ENCODE measurements at regions not wholly inside any gene's neighbourhood (a gene's known extent, or its start where the extent isn't known, plus 50 kb on each side); places are given as distances from the start of the nearest gene placed in this dataset.

DNA sequence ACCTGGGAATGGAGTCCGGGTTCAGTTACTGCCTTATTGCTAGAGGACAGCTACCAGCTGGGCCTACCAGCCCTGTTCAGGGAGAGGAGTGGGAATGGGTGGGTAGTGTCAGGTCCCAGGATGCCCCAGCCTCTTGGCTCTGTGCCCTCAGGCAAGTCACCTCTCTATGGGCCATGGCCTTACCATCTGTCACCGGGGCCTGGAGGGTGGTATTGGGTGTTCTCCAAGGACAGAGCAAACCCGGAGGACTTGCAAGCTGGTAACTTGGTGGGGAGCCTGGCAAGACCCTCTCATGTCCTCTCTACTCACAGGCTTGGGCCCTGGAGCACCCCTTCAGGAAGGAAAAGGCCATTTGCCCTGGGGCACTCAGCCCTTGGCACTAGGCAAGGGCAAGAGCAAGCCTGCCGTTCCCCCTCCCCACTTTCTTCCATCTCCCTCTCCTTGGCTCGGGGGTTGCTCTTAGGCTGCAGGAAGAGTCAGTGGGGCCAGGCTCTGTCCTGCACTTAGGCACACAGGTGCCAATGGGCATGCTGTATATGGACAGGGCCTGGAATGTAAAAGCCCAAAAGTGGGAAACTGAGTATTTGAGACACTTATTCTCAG lies 170.0 kb upstream of the ZNF267 start:
- Histone ChIP-seq H3K27ac (no peak overlapping the region), H3K4me3 (no peak overlapping the region), H3K36me3 (peaks cover 54% of the 10 kb centered on the region), H3K4me1 (peaks cover 15% of the 10 kb centered on the region), H3K27me3 (ENCODE audit: low read depth) (no peaks in the 10 kb centered on the region), H3K9me3 (no peaks in the 10 kb centered on the region)
- ATAC-seq (no peak), DNase-seq (no peak)
- TF ChIP-seq, protein P1, sequence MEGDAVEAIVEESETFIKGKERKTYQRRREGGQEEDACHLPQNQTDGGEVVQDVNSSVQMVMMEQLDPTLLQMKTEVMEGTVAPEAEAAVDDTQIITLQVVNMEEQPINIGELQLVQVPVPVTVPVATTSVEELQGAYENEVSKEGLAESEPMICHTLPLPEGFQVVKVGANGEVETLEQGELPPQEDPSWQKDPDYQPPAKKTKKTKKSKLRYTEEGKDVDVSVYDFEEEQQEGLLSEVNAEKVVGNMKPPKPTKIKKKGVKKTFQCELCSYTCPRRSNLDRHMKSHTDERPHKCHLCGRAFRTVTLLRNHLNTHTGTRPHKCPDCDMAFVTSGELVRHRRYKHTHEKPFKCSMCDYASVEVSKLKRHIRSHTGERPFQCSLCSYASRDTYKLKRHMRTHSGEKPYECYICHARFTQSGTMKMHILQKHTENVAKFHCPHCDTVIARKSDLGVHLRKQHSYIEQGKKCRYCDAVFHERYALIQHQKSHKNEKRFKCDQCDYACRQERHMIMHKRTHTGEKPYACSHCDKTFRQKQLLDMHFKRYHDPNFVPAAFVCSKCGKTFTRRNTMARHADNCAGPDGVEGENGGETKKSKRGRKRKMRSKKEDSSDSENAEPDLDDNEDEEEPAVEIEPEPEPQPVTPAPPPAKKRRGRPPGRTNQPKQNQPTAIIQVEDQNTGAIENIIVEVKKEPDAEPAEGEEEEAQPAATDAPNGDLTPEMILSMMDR (IDR thresholded peaks at IDR 0.05) = no peak
- intact Hi-C loops (cut with DNase I) = no loop called here

DNA sequence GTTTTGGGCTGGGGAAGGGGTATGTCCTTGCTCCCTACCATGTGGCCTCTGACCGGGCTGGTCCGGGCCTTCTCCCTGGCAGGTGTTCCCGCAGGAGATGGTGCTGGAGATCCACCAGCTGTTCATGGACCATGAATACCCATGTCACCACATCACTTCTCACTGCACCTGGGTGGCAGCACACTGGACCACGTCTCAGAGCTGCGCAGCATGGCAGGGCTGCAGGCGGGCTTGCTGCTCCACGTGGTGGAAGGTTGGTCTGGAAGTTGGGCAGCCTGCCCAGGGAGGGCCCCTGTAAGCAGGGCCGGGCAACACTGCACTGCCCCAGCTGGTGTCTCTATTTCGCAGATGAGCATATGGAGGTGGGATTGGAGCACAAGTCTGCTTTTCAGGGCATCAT lies 169.5 kb upstream of the ZNF267 start:
- Histone ChIP-seq H3K27me3 (ENCODE audit: low read depth) (no peaks in the 10 kb centered on the region), H3K9me3 (no peaks in the 10 kb centered on the region), H3K27ac (no peak overlapping the region), H3K4me1 (peaks cover 15% of the 10 kb centered on the region), H3K4me3 (no peak overlapping the region), H3K36me3 (peaks cover 57% of the 10 kb centered on the region)
- DNase-seq (no peak), ATAC-seq (no peak)
- TF ChIP-seq, protein P1 (IDR thresholded peaks at IDR 0.05) = no peak
- intact Hi-C loops (cut with DNase I) = no loop called here

DNA sequence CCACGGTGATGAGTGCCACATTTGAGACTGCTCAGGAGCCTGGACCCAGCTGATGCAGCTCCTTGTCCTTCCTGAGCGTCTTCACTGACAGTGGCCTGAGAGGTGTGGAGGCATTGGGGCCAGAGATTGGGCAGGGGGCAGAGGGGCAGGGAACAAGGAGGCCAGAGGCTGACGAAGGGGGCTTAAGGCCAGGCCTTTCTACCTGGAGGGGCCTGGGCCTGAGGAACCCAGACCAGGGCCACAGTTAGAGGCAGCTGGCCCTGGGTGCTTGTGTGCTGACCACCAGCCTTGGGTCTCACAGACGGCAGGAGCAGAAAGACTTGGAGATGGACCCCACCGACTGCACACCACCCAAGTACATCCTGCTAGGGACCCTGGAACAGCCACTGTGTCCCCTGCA lies 168.2 kb upstream of the ZNF267 start:
- DNase-seq (no peak), ATAC-seq (no peak)
- Histone ChIP-seq H3K27me3 (ENCODE audit: low read depth) (no peaks in the 10 kb centered on the region), H3K27ac (no peak overlapping the region), H3K4me1 (peaks cover 10% of the 10 kb centered on the region), H3K9me3 (no peaks in the 10 kb centered on the region), H3K4me3 (no peak overlapping the region), H3K36me3 (peaks cover 58% of the 10 kb centered on the region)
- TF ChIP-seq, protein P1 (IDR thresholded peaks at IDR 0.05) = no peak
- intact Hi-C loops (cut with DNase I) = no loop called here

DNA sequence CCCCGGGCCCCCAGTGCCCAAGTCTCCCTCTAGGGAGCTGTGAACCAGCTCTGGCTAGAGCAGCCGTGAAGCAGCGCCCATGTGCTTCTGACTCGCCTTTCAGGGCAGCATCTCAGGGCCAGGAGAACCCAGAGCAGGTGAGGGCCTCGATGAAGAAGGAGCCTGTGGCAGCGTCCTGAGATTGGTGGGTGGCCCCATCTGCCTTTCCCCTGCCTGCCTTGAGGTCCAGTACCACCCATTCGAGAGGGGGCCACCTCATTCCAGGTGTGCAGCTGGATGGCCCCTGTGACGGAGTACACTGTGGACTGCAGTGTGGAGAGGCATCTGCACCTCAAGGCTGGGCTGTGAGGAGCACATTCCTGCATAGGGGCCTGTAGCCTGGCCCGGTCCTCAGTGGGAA lies 167.3 kb upstream of the ZNF267 start:
- no peaks in the 10 kb centered on the region for H3K9me3 ChIP-seq
- no peaks in the 10 kb centered on the region for H3K27me3 ChIP-seq (ENCODE audit: low read depth)
- H3K4me1 ChIP-seq = peaks cover 6% of the 10 kb centered on the region
- H3K27ac ChIP-seq = no peak overlapping the region
- peaks cover 58% of the 10 kb centered on the region for H3K36me3 ChIP-seq
- H3K4me3 ChIP-seq = no peak overlapping the region
- intact Hi-C loops (cut with DNase I) = no loop called here
- DNase-seq = no peak
- TF ChIP-seq, protein P1 (IDR thresholded peaks at IDR 0.05) = no peak
- ATAC-seq = no peak

DNA sequence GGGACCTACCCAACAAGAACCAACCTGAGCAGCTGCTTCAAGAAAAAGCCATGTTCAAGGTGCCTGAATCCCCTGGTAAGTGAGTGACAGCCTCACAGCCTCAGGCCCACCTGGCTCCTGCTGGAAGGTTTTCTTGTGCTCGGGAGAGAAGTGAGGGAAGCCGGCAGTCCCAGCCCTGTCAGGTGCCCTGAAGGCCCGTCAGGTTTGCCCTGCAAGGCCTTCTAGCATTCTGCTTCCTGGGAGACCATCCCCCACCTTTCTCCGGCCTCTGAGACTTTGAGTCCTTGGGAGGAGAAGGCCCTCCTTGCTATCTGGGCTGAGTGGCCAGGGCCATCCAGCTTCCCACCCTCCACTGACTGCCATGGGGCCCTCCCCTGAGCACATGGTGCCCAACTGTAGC lies 166.7 kb upstream of the ZNF267 start:
- H3K36me3 ChIP-seq = peaks cover 58% of the 10 kb centered on the region
- intact Hi-C loops (cut with DNase I) = no loop called here

More for the DNA sequence above, 166.7 kb upstream of the ZNF267 start:
- Histone ChIP-seq H3K27ac (no peak overlapping the region), H3K9me3 (no peaks in the 10 kb centered on the region), H3K4me1 (peaks cover under 1% of the 10 kb centered on the region), H3K4me3 (no peak overlapping the region), H3K27me3 (ENCODE audit: low read depth) (no peaks in the 10 kb centered on the region)
- DNase-seq = no peak
- TF ChIP-seq, protein P1 (IDR thresholded peaks at IDR 0.05) = no peak
- ATAC-seq = no peak
